ENCODE measurements at regions not wholly inside any gene's neighbourhood (a gene's known extent, or its start where the extent isn't known, plus 50 kb on each side); places are given as distances from the start of the nearest gene placed in this dataset.
A peak's percentile ranks its signal among the peaks of the same experiment; 100 is the strongest.

DNA sequence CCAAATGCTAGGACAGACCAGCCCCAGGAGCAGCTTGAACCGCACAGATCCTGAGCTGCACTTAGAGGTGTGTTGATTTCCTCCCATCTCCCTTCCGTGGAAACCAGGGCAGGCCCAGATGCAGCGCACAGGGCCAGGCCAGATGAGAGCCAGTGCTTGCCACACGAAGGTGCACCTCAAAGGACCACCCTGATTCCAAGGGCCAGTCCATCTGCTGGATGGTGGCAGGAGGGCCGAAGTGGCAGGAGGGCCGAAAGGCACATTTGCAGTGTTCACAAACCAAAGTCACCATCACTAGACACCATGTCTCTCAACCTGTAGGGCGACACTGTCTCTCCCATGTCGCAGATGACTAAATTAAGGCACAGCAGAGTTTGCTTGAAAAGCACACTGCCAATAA, 370.7 kb upstream of the MYT1L start:
- DNase-seq (ENCODE audit: low read depth): no peak
- TF ChIP-seq CTCF (IDR thresholded peaks at IDR 0.05; ENCODE audit: insufficient read depth, low read length, poor library complexity, severe bottlenecking): no peak
- Histone ChIP-seq H3K36me3 (ENCODE audit: control insufficient read depth, insufficient read depth, low read length) (no peaks in the 10 kb centered on the region), H3K4me3 (ENCODE audit: low read depth, low read length) (no peak overlapping the region), H3K27me3 (ENCODE audit: control insufficient read depth, insufficient read depth, low read length) (no peaks in the 10 kb centered on the region)

DNA sequence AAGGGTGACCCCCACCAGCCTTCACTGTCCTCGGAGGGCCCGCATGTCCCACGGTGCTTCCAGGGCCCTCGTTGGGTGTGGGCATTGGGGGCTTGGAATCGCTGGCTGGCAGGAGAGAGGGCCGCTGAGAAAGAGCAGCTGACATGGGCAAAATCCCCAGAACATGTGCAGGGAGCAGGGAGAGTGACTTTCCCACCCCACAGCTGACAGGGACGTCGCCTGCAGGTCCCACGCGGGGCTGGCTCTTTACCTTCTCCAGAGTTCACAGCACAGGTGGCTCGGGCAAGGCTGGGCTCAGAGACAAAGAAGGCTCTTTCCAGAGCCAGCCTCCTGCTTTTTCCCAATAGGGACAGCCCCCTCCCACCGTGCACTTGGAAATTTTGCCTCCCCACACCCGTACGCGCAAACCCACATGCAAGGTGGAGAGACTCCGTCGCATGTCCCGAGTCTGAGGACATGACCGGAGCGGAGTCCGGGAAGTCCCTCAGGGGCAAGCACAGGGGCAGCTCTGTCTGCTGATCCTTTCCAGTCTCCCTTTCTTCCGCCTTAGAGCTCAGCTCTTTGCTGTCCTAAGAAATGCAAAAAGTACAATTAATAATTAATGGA, 370.2 kb upstream of the MYT1L start:
- TF ChIP-seq CTCF (IDR thresholded peaks at IDR 0.05; ENCODE audit: insufficient read depth, low read length, poor library complexity, severe bottlenecking): no peak
- Histone ChIP-seq H3K27me3 (ENCODE audit: control insufficient read depth, insufficient read depth, low read length) (no peaks in the 10 kb centered on the region), H3K36me3 (ENCODE audit: control insufficient read depth, insufficient read depth, low read length) (no peaks in the 10 kb centered on the region), H3K4me3 (ENCODE audit: low read depth, low read length) (no peak overlapping the region)
- no peak for DNase-seq (ENCODE audit: low read depth)

- no peak for TF ChIP-seq CTCF (IDR thresholded peaks at IDR 0.05; ENCODE audit: insufficient read depth, low read length, poor library complexity, severe bottlenecking)
- Histone ChIP-seq H3K27me3 (ENCODE audit: control insufficient read depth, insufficient read depth, low read length) (no peaks in the 10 kb centered on the region), H3K36me3 (ENCODE audit: control insufficient read depth, insufficient read depth, low read length) (no peaks in the 10 kb centered on the region), H3K4me3 (ENCODE audit: low read depth, low read length) (no peak overlapping the region)
- no peak for DNase-seq (ENCODE audit: low read depth)
Observed at GRCh38 chr2:2699121-2699505, 368.0 kb upstream of the MYT1L start.

- peak; percentile 44 for TF ChIP-seq CTCF (IDR thresholded peaks at IDR 0.05; ENCODE audit: insufficient read depth, low read length, poor library complexity, severe bottlenecking)
- Histone ChIP-seq H3K27me3 (ENCODE audit: control insufficient read depth, insufficient read depth, low read length) (no peaks in the 10 kb centered on the region), H3K4me3 (ENCODE audit: low read depth, low read length) (no peak overlapping the region), H3K36me3 (ENCODE audit: control insufficient read depth, insufficient read depth, low read length) (no peaks in the 10 kb centered on the region)
- no peak for DNase-seq (ENCODE audit: low read depth)
Observed at GRCh38 chr2:2698182-2699120, 367.4 kb upstream of the MYT1L start.

DNA sequence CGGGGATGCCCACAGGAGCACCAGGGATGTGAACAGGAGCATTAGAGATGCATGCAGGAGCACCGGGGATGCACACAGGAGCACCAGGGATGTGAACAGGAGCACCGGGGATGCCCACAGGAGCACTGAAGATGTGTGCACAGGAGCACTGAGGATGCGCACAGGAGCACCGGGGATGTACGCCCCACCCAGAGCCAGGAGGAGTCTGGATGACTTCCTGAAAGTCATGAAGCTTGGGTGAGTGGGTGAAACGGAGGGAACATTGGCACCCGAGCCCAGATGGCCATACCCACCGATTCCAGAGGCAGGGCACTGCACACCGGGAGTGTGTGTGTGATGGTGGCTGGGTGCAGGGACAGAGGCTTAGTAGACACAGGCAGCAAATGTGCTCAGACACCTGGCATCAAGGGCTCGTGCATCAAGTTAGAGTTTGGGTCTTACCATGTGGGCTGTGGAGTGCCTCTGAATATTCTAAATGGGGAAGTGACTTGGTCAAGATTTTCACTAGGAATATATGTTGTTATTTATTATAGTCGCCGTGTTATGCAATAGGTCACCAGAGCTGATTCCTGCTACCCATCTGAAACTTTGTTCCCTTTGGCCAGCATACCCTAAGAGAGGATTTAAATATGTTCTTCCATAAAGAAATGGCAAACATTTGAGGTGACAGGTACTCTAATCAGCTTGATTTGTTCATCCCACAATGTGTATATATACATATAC, 365.8 kb upstream of the MYT1L start:
- H3K4me3 ChIP-seq (ENCODE audit: low read depth, low read length): no peak overlapping the region
- no peak for DNase-seq (ENCODE audit: low read depth)
- H3K27me3 ChIP-seq (ENCODE audit: control insufficient read depth, insufficient read depth, low read length): no peaks in the 10 kb centered on the region
- no peaks in the 10 kb centered on the region for H3K36me3 ChIP-seq (ENCODE audit: control insufficient read depth, insufficient read depth, low read length)
- no peak for TF ChIP-seq CTCF (IDR thresholded peaks at IDR 0.05; ENCODE audit: insufficient read depth, low read length, poor library complexity, severe bottlenecking)

All from kidney epithelial cell (primary cell).